HL-60 (cell line): ENCODE measurements at regions not wholly inside any gene's neighbourhood (a gene's known extent, or its start where the extent isn't known, plus 50 kb on each side); places are given as distances from the start of the nearest gene placed in this dataset.

Experiments used
- DNase-seq, 2 experiments: peaks; one replicate each; pipeline ENCODE4 v3.0.0-alpha.2; 2010 to 2020; ENCODE audit warnings: low read depth in 1 of 2, low spot score in 1 of 2
- H3K27ac ChIP-seq: fragments of 250-450 bp; sonication (Bioruptor Pico); replicated peaks from 2 replicates; pipeline ENCODE4 v1.5.1; 2020; ENCODE audit warnings: mild to moderate bottlenecking, moderate library complexity
- H3K27me3 ChIP-seq: fragments of 250-450 bp; sonication (Bioruptor Pico); 2 replicates; pipeline ENCODE4 v1.5.1; 2021; ENCODE audit warnings: mild to moderate bottlenecking, moderate library complexity; ENCODE audit not compliant: insufficient read depth, poor library complexity, severe bottlenecking
- H3K4me3 ChIP-seq: replicated peaks from 2 replicates; pipeline ENCODE4 v1.5.1; 2011; ENCODE audit warnings: mild to moderate bottlenecking, control low read depth, low read length; ENCODE audit not compliant: insufficient read depth
- CTCF ChIP-seq: IDR thresholded peaks from one replicate; pipeline ENCODE4 v1.5.1; 2011; ENCODE audit warnings: low read length, control low read depth, inconsistent platforms; ENCODE audit not compliant: insufficient read depth
- GABPA ChIP-seq: IDR thresholded peaks from 2 replicates; pipeline ENCODE4 v1.6.1; 2012; ENCODE audit warnings: low read depth
- POLR2AphosphoS5 ChIP-seq: IDR thresholded peaks from 2 replicates; pipeline ENCODE4 v1.6.1; 2012; ENCODE audit warnings: low read depth
- REST ChIP-seq: IDR thresholded peaks from 2 replicates; pipeline ENCODE4 v1.6.1; 2012; ENCODE audit warnings: low read depth; ENCODE audit not compliant: insufficient replicate concordance
- SPI1 ChIP-seq: IDR thresholded peaks from 2 replicates; pipeline ENCODE4 v1.6.1; 2012; ENCODE audit warnings: low read depth, mild to moderate bottlenecking, borderline replicate concordance

DNA sequence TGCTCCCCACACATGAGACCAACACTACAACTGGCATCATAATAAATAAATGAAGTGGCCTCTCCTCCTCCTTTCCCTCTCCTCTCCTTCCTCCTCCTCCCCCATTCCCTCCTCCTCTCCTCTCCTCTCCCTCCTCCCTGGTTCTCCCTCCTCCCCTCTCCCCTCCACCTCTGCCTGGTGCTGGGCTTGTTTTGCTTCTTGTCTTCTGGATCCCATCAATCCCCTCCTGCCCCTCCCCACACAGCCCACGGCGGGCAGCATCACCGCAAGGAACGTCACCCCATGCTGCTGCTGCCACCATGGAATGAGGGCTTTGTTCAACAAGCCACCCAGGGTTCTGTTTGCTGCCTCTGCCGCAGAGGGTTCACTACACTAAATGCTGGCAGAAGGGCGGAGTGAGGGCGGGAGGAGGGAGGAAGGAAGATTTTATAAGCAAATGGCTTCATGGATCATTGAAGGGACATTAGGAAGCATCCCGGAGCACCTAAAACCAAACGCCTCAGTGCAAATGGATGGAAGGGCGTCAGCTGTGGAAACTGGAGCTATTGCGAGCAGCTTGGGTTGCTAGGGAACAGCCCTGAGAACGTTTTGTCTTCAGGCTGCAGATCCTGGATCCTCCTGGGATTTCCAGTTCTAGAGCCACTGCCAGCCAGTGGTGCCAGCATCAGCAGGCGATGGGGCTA lies 379.7 kb upstream of the ZMIZ1 start:
- no peak overlapping the region for H3K4me3 ChIP-seq
- TF ChIP-seq REST (no peak), GABPA (no peak), SPI1 (no peak), CTCF (no peak), POLR2AphosphoS5 (no peak)
- no peak for DNase-seq
- H3K27me3 ChIP-seq, result no peaks in the 10 kb centered on the region
- no peak overlapping the region for H3K27ac ChIP-seq

GRCh38 chr10:78689584-78689935 lies 379.2 kb upstream of the ZMIZ1 start:
- TF ChIP-seq REST (no peak), SPI1 (no peak), POLR2AphosphoS5 (no peak), CTCF (no peak), GABPA (no peak)
- no peak overlapping the region for H3K27ac ChIP-seq
- DNase-seq, result no peak
- H3K27me3 ChIP-seq, result no peaks in the 10 kb centered on the region
- no peak overlapping the region for H3K4me3 ChIP-seq

DNA sequence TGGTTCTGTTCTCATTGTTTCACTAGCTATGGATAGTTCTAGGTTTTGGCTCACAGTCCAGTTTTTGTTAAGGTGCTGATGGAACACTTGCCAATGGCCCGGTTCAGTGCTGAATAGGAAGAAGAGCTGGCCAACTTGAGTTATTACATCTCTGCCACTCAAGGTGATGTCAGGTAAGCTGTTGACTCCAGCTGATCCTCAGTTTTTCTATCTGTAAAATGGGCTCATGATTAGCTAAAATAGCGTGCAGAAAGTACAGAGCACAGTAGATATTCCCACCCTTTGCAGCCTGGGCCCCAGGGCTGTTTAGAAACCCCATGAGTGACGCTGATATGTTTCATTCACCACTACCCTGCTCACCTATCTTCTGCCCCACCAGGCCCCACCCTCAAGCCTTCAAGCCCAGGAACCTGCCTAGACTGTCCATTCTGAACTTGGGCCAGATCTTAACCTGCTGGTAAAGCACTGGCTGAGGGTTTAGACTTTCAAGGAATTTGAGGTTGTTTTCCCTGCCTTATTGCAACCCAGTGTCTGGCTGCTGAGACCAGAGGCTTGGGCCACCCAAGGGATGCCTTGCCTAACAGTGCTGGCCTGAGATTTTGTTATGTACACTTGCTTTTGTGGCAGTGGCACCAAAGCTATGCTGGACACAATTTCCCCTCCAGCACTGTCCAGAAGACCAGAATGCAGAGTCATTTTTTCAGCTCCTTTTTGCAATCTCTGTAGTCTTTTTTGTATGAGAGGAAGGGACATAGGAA lies 378.2 kb upstream of the ZMIZ1 start:
- DNase-seq, result no peak
- H3K27ac ChIP-seq, result no peak overlapping the region
- no peak overlapping the region for H3K4me3 ChIP-seq
- TF ChIP-seq REST (no peak), SPI1 (no peak), POLR2AphosphoS5 (no peak), GABPA (no peak), CTCF (no peak)
- no peaks in the 10 kb centered on the region for H3K27me3 ChIP-seq
